ENCODE measurements at regions not wholly inside any gene's neighbourhood (a gene's known extent, or its start where the extent isn't known, plus 50 kb on each side); places are given as distances from the start of the nearest gene placed in this dataset.

- Histone ChIP-seq H3K9me2 (ENCODE audit: low read depth, low read length) (no peaks in the 10 kb centered on the region), H3K4me3 (ENCODE audit: low read depth, low read length, poor library complexity, severe bottlenecking) (no peak overlapping the region), H3K36me3 (ENCODE audit: insufficient read depth, low read length) (no peaks in the 10 kb centered on the region), H3K79me2 (ENCODE audit: insufficient read depth, low read length) (no peaks in the 10 kb centered on the region), H3K9ac (ENCODE audit: low read length) (no peak overlapping the region), H3K4me2 (ENCODE audit: low read length) (no peak overlapping the region), H2AFZ (ENCODE audit: low read length) (no peak overlapping the region), H3F3A (ENCODE audit: insufficient read depth, low read length) (no peaks in the 10 kb centered on the region), H3K27ac (ENCODE audit: low read depth, low read length, poor library complexity, severe bottlenecking) (no peak overlapping the region), H3K9me3 (ENCODE audit: low read length) (no peaks in the 10 kb centered on the region), H3K27me3 (ENCODE audit: insufficient read depth, low read length) (no peaks in the 10 kb centered on the region), H3K4me1 (ENCODE audit: insufficient read depth, low read length, severe bottlenecking) (no peaks in the 10 kb centered on the region), H4K20me1 (ENCODE audit: insufficient read depth, low read length) (no peaks in the 10 kb centered on the region)
- TF ChIP-seq, protein P1, sequence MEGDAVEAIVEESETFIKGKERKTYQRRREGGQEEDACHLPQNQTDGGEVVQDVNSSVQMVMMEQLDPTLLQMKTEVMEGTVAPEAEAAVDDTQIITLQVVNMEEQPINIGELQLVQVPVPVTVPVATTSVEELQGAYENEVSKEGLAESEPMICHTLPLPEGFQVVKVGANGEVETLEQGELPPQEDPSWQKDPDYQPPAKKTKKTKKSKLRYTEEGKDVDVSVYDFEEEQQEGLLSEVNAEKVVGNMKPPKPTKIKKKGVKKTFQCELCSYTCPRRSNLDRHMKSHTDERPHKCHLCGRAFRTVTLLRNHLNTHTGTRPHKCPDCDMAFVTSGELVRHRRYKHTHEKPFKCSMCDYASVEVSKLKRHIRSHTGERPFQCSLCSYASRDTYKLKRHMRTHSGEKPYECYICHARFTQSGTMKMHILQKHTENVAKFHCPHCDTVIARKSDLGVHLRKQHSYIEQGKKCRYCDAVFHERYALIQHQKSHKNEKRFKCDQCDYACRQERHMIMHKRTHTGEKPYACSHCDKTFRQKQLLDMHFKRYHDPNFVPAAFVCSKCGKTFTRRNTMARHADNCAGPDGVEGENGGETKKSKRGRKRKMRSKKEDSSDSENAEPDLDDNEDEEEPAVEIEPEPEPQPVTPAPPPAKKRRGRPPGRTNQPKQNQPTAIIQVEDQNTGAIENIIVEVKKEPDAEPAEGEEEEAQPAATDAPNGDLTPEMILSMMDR (IDR thresholded peaks at IDR 0.05; ENCODE audit: low read length) = no peak
- no peak for TF ChIP-seq EZH2 (IDR thresholded peaks at IDR 0.05; ENCODE audit: borderline replicate concordance, low read length)
Observed at GRCh38 chr5:96528826-96529474, 95.9 kb upstream of the PCSK1 start.

GRCh38 chr5:96529559-96529958 is 96.5 kb upstream of the PCSK1 start:
- TF ChIP-seq, protein P1 (IDR thresholded peaks at IDR 0.05; ENCODE audit: low read length) = no peak
- no peak for TF ChIP-seq EZH2 (IDR thresholded peaks at IDR 0.05; ENCODE audit: borderline replicate concordance, low read length)
- no peaks in the 10 kb centered on the region for H3K9me3 ChIP-seq (ENCODE audit: low read length)
- H3K79me2 ChIP-seq (ENCODE audit: insufficient read depth, low read length) = no peaks in the 10 kb centered on the region
- no peak overlapping the region for H3K4me3 ChIP-seq (ENCODE audit: low read depth, low read length, poor library complexity, severe bottlenecking)
- no peak overlapping the region for H3K9ac ChIP-seq (ENCODE audit: low read length)
- no peak overlapping the region for H2AFZ ChIP-seq (ENCODE audit: low read length)
- no peaks in the 10 kb centered on the region for H3K9me2 ChIP-seq (ENCODE audit: low read depth, low read length)
- no peaks in the 10 kb centered on the region for H3K36me3 ChIP-seq (ENCODE audit: insufficient read depth, low read length)
- H4K20me1 ChIP-seq (ENCODE audit: insufficient read depth, low read length) = no peaks in the 10 kb centered on the region
- H3K4me2 ChIP-seq (ENCODE audit: low read length) = no peak overlapping the region
- no peak overlapping the region for H3K27ac ChIP-seq (ENCODE audit: low read depth, low read length, poor library complexity, severe bottlenecking)
- no peaks in the 10 kb centered on the region for H3K27me3 ChIP-seq (ENCODE audit: insufficient read depth, low read length)
- no peaks in the 10 kb centered on the region for H3F3A ChIP-seq (ENCODE audit: insufficient read depth, low read length)
- H3K4me1 ChIP-seq (ENCODE audit: insufficient read depth, low read length, severe bottlenecking) = no peaks in the 10 kb centered on the region

DNA sequence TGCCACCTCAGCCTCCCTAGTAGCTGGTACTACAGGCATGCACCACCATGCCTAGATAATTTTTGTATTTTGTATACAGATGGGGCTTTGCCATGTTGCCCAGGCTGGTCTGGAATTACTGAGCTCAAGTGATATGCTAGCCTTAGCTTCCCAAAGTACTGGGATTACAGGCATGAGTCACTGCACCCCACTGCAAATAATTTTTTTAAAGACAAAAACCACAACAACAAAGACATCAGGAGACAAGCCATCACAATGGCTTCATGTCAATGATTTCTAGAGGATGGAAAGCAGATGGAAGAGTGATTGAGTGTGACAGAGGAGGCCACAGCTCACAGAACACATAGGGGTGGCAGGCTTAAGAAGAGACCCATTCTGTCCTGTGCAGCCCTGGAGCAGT is 97.9 kb upstream of the PCSK1 start:
- no peak for TF ChIP-seq EZH2 (IDR thresholded peaks at IDR 0.05; ENCODE audit: borderline replicate concordance, low read length)
- TF ChIP-seq, protein P1 (IDR thresholded peaks at IDR 0.05; ENCODE audit: low read length) = no peak
- H3K9me3 ChIP-seq (ENCODE audit: low read length) = no peaks in the 10 kb centered on the region
- no peaks in the 10 kb centered on the region for H3K4me1 ChIP-seq (ENCODE audit: insufficient read depth, low read length, severe bottlenecking)
- H3K4me2 ChIP-seq (ENCODE audit: low read length) = no peak overlapping the region
- H2AFZ ChIP-seq (ENCODE audit: low read length) = no peak overlapping the region
- H3K9ac ChIP-seq (ENCODE audit: low read length) = no peak overlapping the region
- no peaks in the 10 kb centered on the region for H3F3A ChIP-seq (ENCODE audit: insufficient read depth, low read length)
- no peak overlapping the region for H3K4me3 ChIP-seq (ENCODE audit: low read depth, low read length, poor library complexity, severe bottlenecking)
- no peaks in the 10 kb centered on the region for H3K79me2 ChIP-seq (ENCODE audit: insufficient read depth, low read length)
- H3K9me2 ChIP-seq (ENCODE audit: low read depth, low read length) = no peaks in the 10 kb centered on the region
- H4K20me1 ChIP-seq (ENCODE audit: insufficient read depth, low read length) = no peaks in the 10 kb centered on the region
- no peaks in the 10 kb centered on the region for H3K36me3 ChIP-seq (ENCODE audit: insufficient read depth, low read length)
- no peak overlapping the region for H3K27ac ChIP-seq (ENCODE audit: low read depth, low read length, poor library complexity, severe bottlenecking)
- H3K27me3 ChIP-seq (ENCODE audit: insufficient read depth, low read length) = no peaks in the 10 kb centered on the region

All from OCI-LY1 (cell line).